Coronary artery (tissue), 2 donors: ENCODE measurements at regions not wholly inside any gene's neighbourhood (a gene's known extent, or its start where the extent isn't known, plus 50 kb on each side); places are given as distances from the start of the nearest gene placed in this dataset.

Experiments used
- DNase-seq: peaks from one replicate; pipeline ENCODE4 v3.0.0-alpha.2; 2017; ENCODE audit warnings: low spot score
- H3K27ac ChIP-seq, 2 donors: fragments of 200-600 bp; sonication (generic); one replicate each; pipeline ENCODE4 v1.5.1; 2016 to 2019
- H3K4me3 ChIP-seq: fragments of 200-600 bp; sonication (generic); 2 replicates; pipeline ENCODE4 v1.5.1; 2016; ENCODE audit warnings: mild to moderate bottlenecking, moderate library complexity
- CTCF ChIP-seq: fragments of 200-600 bp; sonication (generic); IDR thresholded peaks from one replicate; pipeline ENCODE4 v1.5.1; 2019; ENCODE audit warnings: antibody characterized with exemption

- DNase-seq = no peak
- no peak overlapping the region for H3K4me3 ChIP-seq
- H3K27ac ChIP-seq = no peak overlapping the region
- TF ChIP-seq CTCF = no peak
Observed at GRCh38 chr1:227397354-227397978, 79.2 kb upstream of the CDC42BPA start.

GRCh38 chr1:227396539-227397353 lies 78.5 kb upstream of the CDC42BPA start:
- Histone ChIP-seq H3K4me3 (no peak overlapping the region), H3K27ac (no peak overlapping the region)
- DNase-seq = no peak
- TF ChIP-seq CTCF = no peak

GRCh38 chr1:227395426-227396028 lies 77.2 kb upstream of the CDC42BPA start:
- TF ChIP-seq CTCF = no peak
- DNase-seq = no peak
- Histone ChIP-seq H3K27ac (no peak overlapping the region), H3K4me3 (no peak overlapping the region)

- TF ChIP-seq CTCF = no peak
- H3K4me3 ChIP-seq = no peak overlapping the region
- DNase-seq = no peak
- H3K27ac ChIP-seq = no peak overlapping the region
Observed at GRCh38 chr1:227392984-227393764, 74.9 kb upstream of the CDC42BPA start.

- TF ChIP-seq CTCF = no peak
- Histone ChIP-seq H3K27ac (no peak overlapping the region), H3K4me3 (no peak overlapping the region)
- no peak for DNase-seq
Observed at GRCh38 chr1:227391879-227392278, 73.6 kb upstream of the CDC42BPA start.

- Histone ChIP-seq H3K27ac (no peak overlapping the region), H3K4me3 (no peak overlapping the region)
- no peak for DNase-seq
- TF ChIP-seq CTCF = no peak
Observed at GRCh38 chr1:227391211-227391610, 72.9 kb upstream of the CDC42BPA start.
